GM21717 (cell line): ENCODE measurements at regions not wholly inside any gene's neighbourhood (a gene's known extent, or its start where the extent isn't known, plus 50 kb on each side); places are given as distances from the start of the nearest gene placed in this dataset.

Experiments used
- ATAC-seq: cut with Tn5 transposase; IDR thresholded peaks from one replicate; pipeline ENCODE4 v1.9.1; 2021; ENCODE audit warnings: mild to moderate bottlenecking, moderate library complexity; ENCODE audit not compliant: unreplicated experiment

DNA sequence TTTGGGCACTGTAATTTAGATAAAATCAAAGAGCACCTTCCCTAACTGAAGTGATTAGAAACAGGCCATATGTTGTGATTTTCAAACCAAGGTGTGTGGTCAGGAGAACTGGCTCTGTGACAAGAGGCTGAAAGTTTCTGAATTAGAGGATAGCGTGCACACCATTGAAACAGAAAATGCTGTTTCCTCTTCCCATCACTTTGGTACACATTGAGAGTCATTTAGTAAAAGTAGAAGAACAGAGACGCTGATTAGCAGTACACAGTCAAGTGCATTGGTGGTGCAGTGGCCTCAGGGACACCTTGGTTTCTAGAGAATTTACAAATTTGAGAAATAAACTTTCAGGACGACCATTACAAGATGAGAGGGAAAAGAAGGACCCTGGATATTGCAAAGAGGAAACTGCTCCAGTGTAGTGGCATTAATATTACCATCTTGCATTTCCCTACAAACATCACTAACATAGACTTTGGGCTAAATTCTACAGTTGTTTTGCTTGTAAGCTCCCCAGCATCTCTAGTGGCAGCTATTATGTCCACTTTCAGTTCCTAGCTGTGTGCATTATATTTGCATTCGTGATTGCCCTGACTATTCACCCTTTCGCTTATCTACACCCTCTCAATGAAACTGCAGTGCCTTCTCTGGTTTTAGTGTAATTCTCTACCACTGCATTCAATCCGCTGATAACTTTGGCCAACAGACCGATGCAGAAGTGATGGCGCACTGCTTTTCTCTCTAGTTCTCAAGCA, 728.1 kb upstream of the GRM7 start:
- ATAC-seq = peak; percentile 83

- no peak for ATAC-seq
Observed at GRCh38 chr3:6142707-6143106, 718.2 kb upstream of the GRM7 start.

GRCh38 chr3:6147883-6148282, 713.0 kb upstream of the GRM7 start:
- ATAC-seq = no peak

DNA sequence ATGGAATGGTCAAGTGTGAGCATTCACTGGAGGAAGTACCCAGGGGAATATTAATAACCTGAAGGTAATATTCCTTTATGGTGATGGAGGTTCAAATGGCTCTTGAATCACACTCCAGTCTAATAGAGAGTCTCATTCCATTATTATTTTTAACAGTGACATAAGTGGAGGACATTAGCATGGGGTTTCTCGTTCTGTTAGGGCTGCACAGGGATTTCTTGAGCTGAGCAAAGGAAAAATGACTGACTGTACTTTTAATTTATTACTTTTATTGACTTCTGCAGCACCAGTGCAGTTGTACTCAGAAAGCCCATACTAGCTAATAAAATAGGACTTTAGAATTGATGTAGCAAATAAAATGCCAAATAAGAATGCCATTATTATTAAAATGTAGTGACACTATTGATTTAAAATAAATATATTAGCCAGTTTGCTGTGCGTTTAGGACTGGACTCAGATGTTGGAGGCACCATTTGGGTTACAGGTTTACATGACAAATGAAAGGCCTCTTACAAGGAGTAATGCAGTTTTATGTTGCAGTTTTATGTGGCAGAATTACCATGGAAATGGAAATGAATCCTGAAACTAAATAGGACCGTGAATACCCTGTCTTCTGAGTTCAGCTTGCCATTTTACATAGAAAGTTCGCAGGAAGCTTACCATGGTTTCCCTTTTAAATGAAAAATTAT, 705.1 kb upstream of the GRM7 start:
- ATAC-seq = no peak

GRCh38 chr3:6165951-6166350, 695.0 kb upstream of the GRM7 start:
- no peak for ATAC-seq

DNA sequence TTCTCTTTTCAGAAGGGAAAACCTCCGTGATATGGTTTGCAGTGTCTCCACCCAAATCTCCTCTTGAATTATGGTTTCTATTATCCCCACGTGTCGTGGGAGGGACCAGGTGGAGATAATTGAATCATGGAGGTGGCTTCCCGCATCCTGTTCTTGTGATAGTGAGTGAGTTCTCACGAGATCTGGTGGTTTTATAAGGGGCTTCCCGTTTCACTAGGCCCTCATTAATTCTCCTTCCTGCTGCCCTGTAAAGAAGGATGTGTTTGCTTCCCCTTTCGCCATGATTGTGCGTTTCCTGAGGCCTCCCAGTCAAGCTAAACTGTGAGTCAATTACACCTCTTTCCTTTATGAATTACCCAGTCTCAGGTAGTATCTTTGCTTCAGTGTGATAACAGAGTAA, 692.7 kb upstream of the GRM7 start:
- ATAC-seq = no peak

- no peak for ATAC-seq
Observed at GRCh38 chr3:6172871-6173642, 687.9 kb upstream of the GRM7 start.

- ATAC-seq = no peak
Observed at GRCh38 chr3:6177417-6177816, 683.5 kb upstream of the GRM7 start.

DNA sequence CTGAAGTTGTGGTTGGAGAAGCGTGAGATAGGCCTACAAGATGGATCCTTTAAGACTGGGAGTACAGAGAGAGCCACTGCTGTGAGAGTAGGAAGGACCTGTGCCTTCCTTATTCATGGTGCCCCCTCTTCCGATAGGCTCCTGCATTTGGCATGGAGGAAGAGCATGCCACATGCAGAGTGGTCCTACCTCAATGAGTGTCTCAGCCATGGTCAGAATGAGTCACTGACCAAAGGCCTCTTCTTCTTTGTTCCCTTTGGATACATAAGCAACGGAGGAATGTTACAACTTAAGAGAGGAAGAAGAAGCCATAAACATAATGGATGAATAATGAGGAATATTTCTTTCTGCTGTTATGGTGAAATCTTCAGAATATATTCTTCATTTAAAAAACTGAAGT, 681.2 kb upstream of the GRM7 start:
- no peak for ATAC-seq

- no peak for ATAC-seq
Observed at GRCh38 chr3:6180171-6180570, 680.7 kb upstream of the GRM7 start.

GRCh38 chr3:6182476-6182875, 678.4 kb upstream of the GRM7 start:
- no peak for ATAC-seq

DNA sequence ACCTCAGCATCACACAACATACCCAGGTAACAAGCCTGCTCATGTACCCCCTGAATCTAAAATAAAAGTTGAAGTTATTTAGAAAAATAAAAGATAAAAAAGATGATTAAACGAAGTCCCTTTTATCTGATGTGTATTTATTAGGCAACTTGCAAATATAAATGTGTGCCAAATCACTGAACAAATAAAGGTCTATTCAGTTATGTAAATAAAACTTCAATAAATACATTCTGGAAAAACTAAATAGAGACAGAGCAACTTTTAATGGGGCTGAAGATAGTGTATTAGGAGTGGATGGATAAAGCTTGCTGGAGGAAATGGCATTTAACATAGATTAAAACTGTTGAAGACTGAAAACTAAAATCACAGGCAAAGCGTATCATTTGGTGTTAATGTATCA, 678.0 kb upstream of the GRM7 start:
- ATAC-seq = no peak

GRCh38 chr3:6189384-6189783, 671.5 kb upstream of the GRM7 start:
- no peak for ATAC-seq

DNA sequence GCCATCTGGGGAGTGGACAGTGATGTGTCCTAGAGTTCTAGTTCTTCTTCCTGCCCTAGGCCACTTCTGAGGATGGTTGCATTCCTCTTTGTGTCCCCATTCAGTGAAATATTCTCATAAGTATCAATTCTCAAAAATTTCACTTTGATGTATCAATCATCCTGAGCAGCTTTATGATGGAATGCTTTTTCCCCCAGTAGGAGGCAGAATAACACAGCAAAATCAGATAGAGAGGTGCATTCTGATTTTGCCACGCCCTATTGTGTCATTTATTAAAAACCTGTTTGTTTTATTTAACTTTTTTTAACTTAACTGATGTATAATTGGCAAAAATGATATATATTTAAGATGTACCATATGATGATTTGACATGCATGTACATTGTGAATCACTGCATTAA, 656.0 kb upstream of the GRM7 start:
- ATAC-seq = no peak

GRCh38 chr3:6216135-6217026, 644.5 kb upstream of the GRM7 start:
- no peak for ATAC-seq

DNA sequence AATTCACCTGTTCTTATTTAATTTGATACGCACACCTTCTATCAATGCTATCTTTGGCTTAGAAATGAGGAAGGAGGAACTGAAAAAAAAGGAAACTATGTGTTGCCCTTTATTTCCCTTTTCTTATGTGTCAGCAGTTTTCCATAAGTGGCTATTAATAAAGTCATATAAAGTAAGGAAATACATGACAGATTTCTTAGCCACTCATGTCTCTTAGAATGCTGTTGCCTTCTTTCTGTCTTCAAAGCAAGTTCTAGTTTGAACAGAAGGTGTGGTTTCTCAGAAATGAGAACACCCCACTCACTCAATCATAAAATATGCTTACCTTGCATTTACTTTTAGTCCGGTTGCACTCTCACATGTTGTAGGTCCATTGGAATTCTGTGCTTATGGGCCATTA, 640.5 kb upstream of the GRM7 start:
- ATAC-seq = no peak

DNA sequence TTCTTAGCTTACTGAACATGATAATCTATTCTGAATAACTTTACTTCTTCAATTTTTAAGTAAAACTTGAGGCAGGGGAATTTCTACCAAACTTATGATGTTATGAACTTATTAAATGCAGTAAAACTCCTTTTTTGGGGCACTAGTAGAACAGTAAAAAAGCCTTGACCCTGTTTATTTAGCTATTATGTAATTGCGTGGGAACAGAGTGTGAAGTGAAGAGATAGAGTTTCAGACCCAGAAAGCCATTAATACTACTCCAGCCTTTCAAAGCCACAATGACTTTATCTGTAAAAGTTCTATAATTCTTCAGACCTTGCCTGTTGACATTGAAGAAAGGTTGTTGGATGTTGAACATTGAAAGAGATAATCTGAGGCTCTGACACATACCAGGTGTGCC, 638.8 kb upstream of the GRM7 start:
- no peak for ATAC-seq

DNA sequence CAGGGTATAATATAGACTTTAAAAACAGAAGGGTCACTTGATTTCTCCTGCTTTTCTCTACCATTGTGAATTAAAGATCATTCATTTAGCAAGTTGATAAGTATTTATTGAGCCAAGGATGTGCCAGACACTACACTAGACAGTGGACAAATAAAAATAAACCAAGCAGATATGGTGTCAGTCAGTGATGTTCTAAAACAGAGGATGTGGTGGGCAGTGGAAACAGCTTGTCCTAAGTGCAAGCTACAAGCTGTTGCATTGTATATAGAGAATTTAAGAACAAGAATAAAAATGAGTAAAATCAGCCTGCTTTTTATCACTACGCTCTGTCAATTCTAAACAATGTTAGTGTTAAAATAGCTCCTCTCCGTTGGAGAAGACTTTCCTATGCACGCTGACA, 637.3 kb upstream of the GRM7 start:
- ATAC-seq = no peak

DNA sequence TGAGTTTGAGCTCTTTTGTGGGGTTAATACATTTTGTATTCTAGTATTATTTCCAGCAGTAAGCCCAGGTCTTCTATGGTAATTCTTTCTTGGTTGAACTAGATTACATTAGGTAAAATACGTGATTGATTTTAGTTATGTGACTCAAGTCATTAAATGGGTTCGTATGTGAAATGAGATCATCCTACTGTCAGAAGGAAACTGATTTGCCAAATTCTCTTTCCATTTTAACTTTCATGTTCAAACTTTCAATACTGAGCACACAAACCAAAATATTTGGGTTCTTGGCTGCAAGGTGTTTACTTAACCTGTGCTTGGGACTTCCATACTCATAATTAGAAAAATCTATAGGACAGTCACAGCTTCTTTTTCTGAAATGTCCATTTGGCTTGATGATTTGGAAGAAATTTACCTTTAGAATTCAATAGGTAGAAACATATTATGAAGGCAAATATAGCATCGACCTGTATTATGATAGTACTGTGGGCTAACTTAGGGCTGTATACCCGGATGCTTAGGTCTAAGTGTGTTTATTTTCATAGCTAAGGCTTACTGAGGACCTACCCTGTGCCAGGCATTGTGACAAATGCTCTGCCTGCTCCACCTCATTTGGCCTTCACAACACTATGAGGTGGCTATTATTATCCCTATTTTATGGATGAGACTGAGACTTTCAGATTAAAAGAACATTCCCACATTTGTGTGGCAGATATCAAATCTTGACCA, 631.8 kb upstream of the GRM7 start:
- ATAC-seq = no peak

- peak; percentile 61 for ATAC-seq
Observed at GRCh38 chr3:6229778-6230410, 631.0 kb upstream of the GRM7 start.
